ENCODE measurements at regions not wholly inside any gene's neighbourhood (a gene's known extent, or its start where the extent isn't known, plus 50 kb on each side); places are given as distances from the start of the nearest gene placed in this dataset.

DNA sequence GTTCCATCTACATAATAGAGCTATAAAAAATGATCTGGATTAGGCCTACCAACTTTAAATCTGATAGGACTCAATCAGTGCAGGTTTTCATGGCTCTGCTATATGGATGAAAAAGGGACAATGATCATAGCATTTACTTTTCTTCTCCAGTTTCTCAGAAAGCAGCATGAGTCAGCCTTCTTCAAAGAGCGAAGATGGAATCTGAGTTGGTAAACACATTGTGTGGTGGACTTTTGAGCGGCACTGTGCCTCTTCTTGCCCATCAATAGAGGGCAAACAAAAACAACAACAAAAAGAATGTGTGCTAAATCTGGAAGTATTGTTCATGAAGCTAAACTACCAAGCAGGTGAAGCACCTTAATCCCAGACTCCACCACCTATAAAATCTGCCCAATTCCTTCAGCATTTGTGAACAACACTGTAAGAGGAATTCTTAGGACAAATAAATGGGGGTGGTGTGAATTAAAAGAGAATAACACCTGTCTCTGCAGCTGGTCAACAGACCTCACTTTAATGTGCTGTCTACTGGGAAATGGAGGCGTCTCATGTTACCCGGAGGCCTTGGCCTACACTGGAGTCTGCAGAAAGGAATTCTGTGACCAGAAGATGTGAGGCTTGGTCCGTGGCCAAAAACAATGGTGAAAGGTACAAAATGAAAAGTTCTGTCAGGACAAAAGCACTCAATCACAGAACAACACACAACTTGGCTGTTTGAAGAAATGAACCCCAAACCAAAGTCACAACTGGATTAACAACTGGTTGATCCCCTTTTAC is 609.0 kb downstream of the IRS1 start (continued):
- TF ChIP-seq ETS1 (IDR thresholded peaks at IDR 0.05) (no peak), ZNF331 (CRISPR knock-in tag; IDR thresholded peaks at IDR 0.05; ENCODE audit: low read depth) (no peak), JUNB (IDR thresholded peaks at IDR 0.05; ENCODE audit: unreplicated experiment) (no peak), NANOG (IDR thresholded peaks at IDR 0.05; ENCODE audit: borderline replicate concordance) (no peak), STAT1 (IDR thresholded peaks at IDR 0.05; ENCODE audit: unreplicated experiment) (no peak), EZH2phosphoT487 (IDR thresholded peaks at IDR 0.05; ENCODE audit: unreplicated experiment) (no peak), REST (IDR thresholded peaks at IDR 0.05; ENCODE audit: unreplicated experiment) (no peak), ZNF114 (CRISPR knock-in tag; IDR thresholded peaks at IDR 0.05) (no peak)

GRCh38 chr2:226189061-226189460 is 610.6 kb downstream of the IRS1 start:
- H4K20me1 ChIP-seq (replicated peaks; ENCODE audit: insufficient read depth), result no peaks in the 10 kb centered on the region
- no peak for ATAC-seq
- Mint-ChIP-seq H3K27ac (no peak overlapping the region), H3K27me3 (ENCODE audit: insufficient read depth, low read depth, poor library complexity) (no peaks in the 10 kb centered on the region), H3K4me3 (no peak overlapping the region), H3K9me3 (no peaks in the 10 kb centered on the region), H3K36me3 (ENCODE audit: low read depth) (no peaks in the 10 kb centered on the region), H3K4me1 (peaks cover 11% of the 10 kb centered on the region)
- no peak for TF ChIP-seq POLR2AphosphoS5 (IDR thresholded peaks at IDR 0.05; ENCODE audit: low read depth)
- TF ChIP-seq, protein P1, sequence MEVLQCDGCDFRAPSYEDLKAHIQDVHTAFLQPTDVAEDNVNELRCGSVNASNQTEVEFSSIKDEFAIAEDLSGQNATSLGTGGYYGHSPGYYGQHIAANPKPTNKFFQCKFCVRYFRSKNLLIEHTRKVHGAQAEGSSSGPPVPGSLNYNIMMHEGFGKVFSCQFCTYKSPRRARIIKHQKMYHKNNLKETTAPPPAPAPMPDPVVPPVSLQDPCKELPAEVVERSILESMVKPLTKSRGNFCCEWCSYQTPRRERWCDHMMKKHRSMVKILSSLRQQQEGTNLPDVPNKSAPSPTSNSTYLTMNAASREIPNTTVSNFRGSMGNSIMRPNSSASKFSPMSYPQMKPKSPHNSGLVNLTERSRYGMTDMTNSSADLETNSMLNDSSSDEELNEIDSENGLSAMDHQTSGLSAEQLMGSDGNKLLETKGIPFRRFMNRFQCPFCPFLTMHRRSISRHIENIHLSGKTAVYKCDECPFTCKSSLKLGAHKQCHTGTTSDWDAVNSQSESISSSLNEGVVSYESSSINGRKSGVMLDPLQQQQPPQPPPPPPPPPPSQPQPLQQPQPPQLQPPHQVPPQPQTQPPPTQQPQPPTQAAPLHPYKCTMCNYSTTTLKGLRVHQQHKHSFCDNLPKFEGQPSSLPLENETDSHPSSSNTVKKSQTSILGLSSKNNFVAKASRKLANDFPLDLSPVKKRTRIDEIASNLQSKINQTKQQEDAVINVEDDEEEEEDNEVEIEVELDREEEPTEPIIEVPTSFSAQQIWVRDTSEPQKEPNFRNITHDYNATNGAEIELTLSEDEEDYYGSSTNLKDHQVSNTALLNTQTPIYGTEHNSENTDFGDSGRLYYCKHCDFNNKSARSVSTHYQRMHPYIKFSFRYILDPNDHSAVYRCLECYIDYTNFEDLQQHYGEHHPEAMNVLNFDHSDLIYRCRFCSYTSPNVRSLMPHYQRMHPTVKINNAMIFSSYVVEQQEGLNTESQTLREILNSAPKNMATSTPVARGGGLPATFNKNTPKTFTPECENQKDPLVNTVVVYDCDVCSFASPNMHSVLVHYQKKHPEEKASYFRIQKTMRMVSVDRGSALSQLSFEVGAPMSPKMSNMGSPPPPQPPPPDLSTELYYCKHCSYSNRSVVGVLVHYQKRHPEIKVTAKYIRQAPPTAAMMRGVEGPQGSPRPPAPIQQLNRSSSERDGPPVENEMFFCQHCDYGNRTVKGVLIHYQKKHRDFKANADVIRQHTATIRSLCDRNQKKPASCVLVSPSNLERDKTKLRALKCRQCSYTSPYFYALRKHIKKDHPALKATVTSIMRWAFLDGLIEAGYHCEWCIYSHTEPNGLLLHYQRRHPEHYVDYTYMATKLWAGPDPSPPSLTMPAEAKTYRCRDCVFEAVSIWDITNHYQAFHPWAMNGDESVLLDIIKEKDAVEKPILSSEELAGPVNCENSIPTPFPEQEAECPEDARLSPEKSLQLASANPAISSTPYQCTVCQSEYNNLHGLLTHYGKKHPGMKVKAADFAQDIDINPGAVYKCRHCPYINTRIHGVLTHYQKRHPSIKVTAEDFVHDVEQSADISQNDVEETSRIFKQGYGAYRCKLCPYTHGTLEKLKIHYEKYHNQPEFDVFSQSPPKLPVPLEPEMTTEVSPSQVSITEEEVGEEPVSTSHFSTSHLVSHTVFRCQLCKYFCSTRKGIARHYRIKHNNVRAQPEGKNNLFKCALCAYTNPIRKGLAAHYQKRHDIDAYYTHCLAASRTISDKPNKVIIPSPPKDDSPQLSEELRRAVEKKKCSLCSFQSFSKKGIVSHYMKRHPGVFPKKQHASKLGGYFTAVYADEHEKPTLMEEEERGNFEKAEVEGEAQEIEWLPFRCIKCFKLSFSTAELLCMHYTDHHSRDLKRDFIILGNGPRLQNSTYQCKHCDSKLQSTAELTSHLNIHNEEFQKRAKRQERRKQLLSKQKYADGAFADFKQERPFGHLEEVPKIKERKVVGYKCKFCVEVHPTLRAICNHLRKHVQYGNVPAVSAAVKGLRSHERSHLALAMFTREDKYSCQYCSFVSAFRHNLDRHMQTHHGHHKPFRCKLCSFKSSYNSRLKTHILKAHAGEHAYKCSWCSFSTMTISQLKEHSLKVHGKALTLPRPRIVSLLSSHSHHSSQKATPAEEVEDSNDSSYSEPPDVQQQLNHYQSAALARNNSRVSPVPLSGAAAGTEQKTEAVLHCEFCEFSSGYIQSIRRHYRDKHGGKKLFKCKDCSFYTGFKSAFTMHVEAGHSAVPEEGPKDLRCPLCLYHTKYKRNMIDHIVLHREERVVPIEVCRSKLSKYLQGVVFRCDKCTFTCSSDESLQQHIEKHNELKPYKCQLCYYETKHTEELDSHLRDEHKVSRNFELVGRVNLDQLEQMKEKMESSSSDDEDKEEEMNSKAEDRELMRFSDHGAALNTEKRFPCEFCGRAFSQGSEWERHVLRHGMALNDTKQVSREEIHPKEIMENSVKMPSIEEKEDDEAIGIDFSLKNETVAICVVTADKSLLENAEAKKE (CRISPR knock-in tag; IDR thresholded peaks at IDR 0.05), result no peak
- no peak for TF ChIP-seq ETS1 (IDR thresholded peaks at IDR 0.05)
- TF ChIP-seq STAT1 (IDR thresholded peaks at IDR 0.05; ENCODE audit: unreplicated experiment), result no peak
- no peak for TF ChIP-seq ZNF331 (CRISPR knock-in tag; IDR thresholded peaks at IDR 0.05; ENCODE audit: low read depth)
- H3K4me3 ChIP-seq, result no peak overlapping the region
- no peaks in the 10 kb centered on the region for H3F3A ChIP-seq (replicated peaks; ENCODE audit: low read depth)
- no peak overlapping the region for H3K4me2 ChIP-seq
- no peak overlapping the region for H3K27ac ChIP-seq (ENCODE audit: low read depth)
- peaks cover 14% of the 10 kb centered on the region for H3K4me1 ChIP-seq (ENCODE audit: insufficient read depth)
- no peaks in the 10 kb centered on the region for H3K36me3 ChIP-seq (ENCODE audit: insufficient read depth)
- DNase-seq (ENCODE audit: low spot score), result no peak
- H3K79me2 ChIP-seq (replicated peaks; ENCODE audit: insufficient read depth), result no peaks in the 10 kb centered on the region
- peaks cover 7% of the 10 kb centered on the region for H3K9me2 ChIP-seq (ENCODE audit: insufficient read depth)
- H2AFZ ChIP-seq, result no peak overlapping the region
- H3K27me3 ChIP-seq (ENCODE audit: insufficient read depth), result no peaks in the 10 kb centered on the region
